ENCODE measurements at regions not wholly inside any gene's neighbourhood (a gene's known extent, or its start where the extent isn't known, plus 50 kb on each side); places are given as distances from the start of the nearest gene placed in this dataset.

- no peak for TF ChIP-seq CTCF (IDR thresholded peaks at IDR 0.05)
- no peak for TF ChIP-seq POLR2A (IDR thresholded peaks at IDR 0.05; ENCODE audit: low read depth)
These were observed 131.7 kb upstream of the GDNF start for GRCh38 chr5:37971483-37972024.
